GM19238 (cell line): ENCODE measurements at regions not wholly inside any gene's neighbourhood (a gene's known extent, or its start where the extent isn't known, plus 50 kb on each side); places are given as distances from the start of the nearest gene placed in this dataset.
"Not testable (repeated sequence)": the region's sequence is repeated elsewhere in the genome, so short reads cannot be mapped to it uniquely, and the experiment has no call there.

Experiments used
- DNase-seq: peaks from one replicate; pipeline ENCODE4 v3.0.0; 2011; ENCODE audit warnings: low spot score; ENCODE audit not compliant: insufficient read length

DNA sequence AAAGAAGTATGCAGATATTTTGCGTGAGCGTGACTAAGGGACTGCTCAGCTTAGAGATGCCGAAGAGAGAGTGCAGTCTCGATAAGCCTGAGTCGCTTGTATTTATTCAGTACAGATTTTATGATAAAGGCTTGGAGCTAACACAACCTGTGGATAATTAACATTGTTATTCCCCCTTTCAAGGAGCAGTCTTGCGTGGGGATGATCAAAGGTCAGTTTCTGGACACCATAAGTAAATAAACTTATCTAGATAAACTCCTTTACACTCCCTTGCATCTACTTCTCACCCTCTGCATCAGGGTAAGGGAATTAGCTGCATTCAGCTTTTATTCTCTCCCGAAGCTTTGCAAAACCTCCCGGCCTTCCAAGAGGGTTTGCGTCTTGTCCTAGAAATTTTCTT is 357.8 kb upstream of the ST8SIA4 start:
- DNase-seq, result no peak

DNA sequence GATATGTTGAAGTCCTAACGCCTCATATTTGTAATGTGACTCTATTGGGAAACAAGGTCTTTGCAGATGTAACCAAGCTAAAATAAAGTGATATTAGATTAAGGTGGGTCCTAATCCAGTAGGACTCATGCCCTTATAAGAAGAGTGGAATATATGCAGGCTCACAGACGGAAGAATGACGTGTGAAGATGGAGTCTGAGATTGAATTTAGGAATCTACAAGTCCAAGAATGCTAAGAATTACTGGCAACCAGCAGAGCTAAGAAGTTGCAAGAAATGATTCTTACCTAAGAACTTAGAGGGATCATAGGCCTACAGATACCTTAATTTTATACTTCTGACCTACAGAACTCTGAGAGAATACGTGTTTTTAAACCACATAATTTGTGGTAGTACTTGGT is 350.0 kb upstream of the ST8SIA4 start:
- DNase-seq, result no peak

DNA sequence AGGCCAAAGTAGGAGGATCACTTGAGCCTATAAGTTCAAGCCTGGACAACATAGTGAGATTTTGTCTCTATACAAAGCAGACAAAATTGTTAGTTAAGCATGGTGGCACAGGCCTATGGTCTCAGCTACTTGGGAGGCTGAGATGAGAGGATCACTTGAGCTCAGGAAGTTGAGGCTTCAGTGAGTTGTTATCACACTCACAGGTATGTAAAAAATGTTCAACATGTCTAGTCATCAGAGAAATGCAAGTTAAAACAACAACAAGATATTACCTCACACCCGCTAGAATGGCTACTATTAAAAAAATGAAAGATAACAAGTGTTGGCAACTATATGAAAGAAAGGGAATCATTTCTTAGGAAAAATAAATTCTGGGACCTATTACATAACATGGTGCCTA is 341.5 kb upstream of the ST8SIA4 start:
- no peak for DNase-seq

DNA sequence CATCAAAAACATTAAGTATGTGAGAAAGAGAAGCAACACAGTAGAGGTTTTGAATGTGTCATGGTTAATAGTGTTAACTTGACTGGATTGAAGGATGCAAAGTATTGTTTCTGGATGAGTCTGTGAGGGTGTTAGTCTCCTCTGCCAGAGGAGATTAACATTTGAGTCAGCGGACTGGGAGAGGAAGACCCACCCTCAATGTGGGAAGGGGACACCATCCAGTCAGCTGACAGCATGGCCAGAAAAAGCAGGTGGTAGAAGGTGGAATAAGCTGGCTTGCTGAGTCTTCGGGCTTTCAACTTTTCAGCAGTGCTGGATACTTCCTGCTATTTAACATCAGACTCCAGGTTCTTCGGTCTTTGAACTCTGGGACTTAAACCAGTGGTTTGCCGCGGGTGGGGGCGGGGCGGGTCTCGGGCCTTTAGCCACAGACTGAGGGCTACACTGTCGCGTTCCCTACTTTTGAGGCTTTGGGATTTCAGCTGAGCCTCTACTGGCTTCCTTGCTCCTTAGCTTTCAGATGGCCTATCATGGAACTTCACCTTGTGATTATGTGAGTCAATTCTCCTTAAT is 309.9 kb upstream of the ST8SIA4 start:
- DNase-seq, result no peak

DNA sequence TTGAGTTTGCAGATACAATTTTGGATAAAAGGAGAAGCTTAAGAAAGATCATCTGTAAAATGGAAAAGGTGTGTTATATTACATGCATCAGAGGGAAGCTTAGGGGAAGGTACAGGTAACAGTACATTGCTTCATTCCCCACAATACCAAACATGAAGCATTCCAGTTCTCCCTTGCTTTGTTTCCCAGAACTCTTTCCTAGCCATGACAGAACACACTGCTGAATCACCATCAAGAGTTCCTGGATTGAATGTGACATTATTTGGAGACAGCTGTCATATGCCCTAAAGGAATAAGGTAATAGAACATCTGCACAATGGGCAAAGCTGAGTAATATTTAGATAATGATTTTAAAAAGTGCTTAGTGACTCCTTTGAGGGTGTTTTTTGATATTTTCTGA is 303.5 kb upstream of the ST8SIA4 start:
- no peak for DNase-seq

DNA sequence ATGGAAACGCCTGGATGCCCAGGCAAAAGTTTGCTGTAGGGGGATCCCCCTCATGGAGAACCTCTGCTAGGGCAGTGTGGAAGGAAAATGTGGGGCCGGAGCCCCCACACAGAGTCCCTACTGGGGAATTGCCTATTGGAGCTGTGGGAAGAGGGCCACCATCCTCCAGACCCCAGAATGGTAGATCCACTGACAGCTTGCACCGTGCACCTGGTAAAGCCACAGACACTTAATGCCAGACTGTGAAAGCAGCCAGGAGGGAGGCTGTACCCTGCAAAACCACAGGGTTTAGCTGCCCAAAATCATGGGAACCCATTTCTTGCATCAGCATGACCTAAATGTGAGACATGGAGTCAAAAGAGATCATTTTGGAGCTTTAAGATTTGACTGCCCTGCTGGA is 302.0 kb upstream of the ST8SIA4 start:
- not testable (repeated sequence) for DNase-seq

DNA sequence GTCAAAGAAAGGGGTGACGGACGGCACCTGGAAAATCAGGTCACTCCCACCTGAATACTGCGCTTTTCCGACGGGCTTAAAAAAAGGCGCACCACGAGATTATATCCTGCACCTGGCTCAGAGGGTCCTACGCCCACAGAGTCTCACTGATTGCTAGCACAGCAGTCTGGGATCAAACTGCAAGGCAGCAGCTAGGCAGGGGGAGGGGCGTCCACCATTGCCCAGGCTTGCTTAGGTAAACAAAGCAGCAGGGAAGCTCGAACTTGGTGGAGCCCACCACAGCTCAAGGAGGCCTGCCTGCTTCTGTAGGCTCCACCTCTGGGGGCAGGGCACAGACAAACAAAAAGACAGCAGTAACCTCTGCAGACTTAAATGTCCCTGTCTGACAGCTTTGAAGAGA is 277.3 kb upstream of the ST8SIA4 start:
- DNase-seq, result not testable (repeated sequence)

DNA sequence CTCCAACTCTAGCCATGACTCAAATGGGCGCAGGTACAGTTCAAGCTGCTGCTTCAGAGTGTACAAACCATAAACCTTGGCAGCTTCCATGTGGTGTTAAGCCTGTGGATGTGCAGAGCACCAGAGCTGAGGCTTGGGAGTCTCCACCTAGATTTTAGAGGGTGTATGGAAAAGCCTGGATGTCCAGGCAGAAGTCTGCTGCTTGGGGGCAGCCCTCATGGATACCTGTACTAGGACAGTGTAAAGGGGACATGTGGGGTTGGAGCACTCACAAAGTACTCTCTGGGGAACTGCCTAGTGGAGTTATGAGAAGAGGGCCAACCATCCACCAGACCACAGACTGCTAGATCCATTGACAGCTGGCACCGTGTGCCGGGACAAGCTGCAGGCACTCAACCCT is 273.5 kb upstream of the ST8SIA4 start:
- no peak for DNase-seq

DNA sequence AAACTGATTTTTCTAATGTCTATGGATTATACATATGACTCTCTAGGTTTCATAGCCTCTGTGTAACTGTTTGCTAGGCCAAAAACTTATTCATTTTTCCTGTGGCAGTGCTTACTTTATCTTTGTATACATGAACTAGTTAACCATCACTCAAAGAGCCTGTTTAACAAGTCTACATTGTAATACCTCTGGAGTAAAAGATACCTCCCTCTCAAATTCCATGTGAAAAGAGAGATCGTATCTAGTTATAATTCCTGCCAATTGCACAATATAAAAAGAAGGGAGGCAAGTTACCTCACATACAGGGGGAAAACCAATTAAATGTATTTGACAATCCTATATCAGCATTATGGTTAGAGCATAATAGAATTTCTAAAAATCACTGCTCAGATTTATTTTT is 271.9 kb upstream of the ST8SIA4 start:
- no peak for DNase-seq

DNA sequence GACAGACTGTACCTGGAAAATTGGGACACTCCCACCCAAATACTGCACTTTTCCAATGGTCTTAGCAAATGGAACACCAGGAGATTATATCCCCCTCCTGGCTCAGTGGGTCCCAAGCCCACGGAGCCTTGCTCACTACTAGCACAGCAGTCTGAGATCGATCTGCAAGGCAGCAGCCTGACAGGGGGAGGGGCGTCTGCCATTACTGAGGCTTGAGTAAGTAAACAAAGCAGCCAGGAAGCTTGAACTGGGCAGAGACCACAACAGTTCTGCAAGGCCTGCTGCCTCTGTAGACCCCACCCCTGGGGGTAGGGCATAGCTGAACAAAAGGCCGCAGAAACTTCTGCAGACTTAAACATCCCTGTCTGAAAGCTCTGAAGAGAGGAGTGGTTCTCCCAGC is 260.0 kb upstream of the ST8SIA4 start:
- DNase-seq, result no peak

DNA sequence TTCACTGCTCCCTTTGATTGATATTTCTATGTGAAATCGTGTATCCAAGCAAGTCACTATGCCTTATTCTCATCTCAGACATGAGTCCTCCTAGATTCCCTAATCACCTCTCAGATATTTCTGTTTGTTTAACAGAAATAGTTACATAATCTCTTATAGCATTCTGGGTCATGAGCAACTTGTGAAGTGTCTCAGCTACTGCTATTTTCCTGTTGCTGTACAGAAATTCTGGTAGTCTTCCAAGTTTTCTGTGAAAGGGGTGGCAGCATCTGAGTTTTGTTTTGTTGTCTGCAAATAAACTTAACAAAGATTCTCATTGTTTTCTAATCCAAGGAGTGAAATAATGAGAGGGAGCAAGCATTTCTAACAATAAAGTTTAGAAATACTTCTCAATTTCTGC is 256.9 kb upstream of the ST8SIA4 start:
- DNase-seq, result no peak

DNA sequence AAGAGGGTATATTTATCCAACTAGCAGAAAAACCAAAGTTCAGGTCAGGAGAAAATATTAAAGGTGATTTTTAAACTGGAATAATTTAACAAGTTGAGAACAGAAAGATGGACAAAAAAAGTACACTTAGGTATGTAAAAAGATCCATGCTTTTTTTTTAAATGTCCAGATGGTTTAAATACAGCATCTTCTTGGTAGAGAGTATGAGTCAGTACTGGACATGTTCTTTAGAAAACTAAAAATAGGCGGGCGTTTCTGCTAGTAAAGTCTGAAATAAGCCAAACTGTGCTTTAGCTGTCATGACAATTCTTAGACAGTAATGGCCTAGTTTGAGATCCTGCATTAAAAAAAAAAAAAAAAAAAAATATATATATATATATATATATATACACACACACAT is 255.9 kb upstream of the ST8SIA4 start:
- DNase-seq, result no peak

DNA sequence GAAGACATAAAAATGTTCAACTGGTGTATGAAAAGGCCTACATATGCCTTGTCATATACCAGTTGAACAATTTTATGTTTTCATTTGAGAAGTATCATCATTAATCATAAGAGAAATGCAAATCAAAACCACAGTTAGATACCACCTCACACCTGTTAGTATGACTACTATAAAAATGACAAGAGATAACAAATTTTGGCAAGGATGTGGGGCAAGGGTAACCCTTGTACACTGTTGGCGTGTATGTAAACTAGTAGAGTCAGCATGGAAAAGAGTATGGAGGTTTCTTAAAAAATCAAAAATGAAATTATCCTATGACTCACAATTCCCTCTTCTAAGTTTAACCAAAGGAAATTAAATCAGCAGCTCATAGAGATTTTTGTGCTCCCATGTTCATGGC is 250.4 kb upstream of the ST8SIA4 start:
- DNase-seq, result no peak

DNA sequence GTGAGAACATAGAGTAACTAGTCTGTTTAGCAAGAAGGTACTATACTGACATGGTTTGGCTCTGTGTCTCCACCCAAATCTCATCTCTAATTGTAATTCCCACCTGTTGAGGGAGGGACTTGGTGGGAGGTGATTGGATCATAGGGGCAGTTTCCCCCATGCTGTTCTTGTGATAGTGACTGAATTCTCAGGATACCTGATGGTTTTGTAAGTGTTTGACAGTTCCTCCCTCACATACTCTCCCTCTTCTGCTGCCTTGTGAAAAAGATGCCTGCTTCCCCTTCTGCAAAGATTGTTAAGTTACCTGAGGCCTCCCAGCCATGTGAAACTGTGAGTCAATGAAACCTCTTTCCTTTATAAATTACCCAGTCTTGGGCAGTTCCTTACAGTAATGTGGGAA is 240.4 kb upstream of the ST8SIA4 start:
- DNase-seq, result no peak

DNA sequence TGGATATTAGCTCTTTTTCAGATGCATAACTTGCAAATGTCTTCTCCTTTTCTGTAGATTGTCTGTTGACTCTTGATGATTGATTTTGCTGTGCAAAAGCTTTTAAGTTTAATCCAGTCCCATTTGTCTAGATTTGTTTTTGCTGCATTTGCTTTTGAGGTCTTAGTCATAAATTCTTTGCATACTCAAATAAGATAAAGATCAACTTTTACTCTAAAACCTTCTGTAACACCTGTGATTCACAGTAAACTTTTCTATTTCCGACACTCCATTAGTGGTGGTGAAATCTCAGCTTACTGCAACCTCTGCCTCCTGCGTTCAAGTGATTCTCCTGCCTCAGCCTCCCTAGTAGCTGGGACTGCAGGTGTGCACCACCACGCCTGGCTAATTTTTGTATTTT is 239.0 kb upstream of the ST8SIA4 start:
- DNase-seq, result no peak

DNA sequence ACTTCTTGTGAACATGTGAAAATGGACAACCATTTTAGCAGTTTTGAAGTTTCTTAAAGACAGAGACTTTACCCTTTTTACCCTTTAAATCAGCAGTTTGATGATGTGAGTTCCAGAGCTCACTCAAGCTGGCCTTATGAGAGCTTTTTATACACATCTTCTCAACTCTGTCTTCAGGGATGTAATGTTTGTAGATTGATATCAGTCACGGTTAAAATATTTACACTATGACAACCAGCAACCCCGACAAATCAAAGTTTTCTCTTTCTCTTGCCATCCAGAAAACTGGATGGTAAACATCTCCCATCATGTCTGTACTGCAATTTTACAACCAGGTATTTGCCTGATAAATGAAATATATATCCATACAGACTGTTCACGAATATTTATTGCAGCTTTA is 233.4 kb upstream of the ST8SIA4 start:
- DNase-seq, result no peak

DNA sequence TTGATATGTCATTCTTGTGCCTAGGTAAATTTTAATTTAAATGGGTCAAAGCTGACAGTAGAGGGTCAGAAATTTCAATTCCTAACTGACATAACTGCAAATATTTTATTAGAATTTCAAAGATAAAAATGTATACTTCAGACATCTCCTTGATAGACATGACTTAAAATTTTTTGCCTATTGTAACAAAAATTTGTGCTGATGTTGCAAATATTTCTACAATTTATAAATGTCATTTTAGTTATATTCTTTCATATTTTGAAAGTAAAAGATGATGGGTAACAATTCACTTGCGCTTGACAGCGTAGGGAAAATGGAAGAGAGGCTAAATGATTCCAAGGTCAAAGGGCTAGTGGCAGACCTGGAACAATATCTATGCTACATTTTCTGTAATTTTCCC is 220.3 kb upstream of the ST8SIA4 start:
- no peak for DNase-seq

DNA sequence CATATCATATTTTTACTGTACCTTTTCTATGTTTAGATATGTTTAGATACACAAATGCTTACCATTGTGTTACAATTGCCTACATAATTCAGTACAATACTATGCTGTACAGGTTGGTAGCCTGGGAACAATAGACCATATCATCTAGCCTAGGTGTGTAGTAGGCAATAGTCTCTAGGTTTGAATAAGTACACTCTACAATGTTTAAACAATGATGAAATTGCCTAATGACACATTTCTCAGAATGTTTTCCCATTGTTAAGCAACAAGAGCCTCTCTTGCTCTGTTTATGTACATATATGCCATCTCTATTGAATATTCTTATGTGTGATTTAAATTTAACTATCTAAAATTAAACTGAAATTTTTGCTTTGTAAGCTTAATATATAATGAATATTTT is 209.6 kb upstream of the ST8SIA4 start:
- no peak for DNase-seq

DNA sequence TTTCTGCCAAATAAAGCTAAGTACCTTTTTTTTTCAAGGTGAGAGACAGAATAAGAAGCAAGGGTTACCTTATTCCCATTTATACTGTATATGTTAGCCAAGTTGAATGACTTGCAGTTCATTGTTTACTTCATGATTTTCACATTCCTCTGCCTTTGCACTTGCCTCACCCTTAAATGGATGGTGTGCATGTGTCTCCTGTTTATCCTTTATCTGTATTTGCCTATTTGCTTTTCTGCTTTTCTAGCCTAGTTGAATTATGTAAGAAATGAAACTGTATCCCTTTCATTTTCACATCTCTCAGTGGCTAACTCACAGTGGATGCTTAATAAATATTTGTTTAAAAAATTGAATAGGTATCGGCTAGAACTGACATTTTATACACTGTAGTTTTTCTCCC is 200.8 kb upstream of the ST8SIA4 start:
- no peak for DNase-seq

DNA sequence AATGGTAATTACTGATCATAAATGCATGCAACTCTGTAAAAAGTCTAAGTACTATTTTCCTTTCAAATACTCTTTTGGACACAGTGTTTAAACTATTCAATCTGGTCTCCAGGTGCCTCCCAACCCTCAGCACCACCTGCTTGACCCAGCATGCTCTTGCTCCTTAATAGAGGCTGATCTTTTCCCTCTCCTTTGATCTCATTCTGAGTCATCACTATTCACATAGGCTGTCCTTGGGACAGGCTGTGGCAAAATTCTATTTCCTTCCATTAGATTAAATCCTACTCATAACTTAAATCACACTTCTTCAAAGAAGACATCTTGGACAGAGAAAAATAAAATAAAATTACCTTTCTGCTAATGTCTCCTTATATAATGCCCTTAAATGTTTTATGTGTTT is 199.4 kb upstream of the ST8SIA4 start:
- no peak for DNase-seq

DNA sequence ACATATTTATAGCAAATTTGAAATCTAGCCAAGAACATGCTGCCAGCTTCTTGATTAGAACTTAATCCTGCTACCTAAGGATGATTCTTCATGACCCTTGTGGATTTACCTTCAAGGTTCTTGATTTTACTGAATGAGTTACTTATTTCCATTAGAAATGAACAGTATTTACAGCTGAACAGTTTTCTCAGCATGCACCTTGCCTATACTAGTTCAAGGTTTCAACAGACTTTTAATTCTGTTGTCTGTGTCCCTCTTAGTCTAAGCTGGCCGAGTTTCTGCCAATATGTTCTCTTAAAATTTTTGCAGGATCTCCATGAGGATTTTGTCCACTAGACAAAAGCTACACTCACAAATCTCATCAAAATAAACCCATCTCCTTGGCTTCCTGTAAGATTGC is 188.8 kb upstream of the ST8SIA4 start:
- no peak for DNase-seq

DNA sequence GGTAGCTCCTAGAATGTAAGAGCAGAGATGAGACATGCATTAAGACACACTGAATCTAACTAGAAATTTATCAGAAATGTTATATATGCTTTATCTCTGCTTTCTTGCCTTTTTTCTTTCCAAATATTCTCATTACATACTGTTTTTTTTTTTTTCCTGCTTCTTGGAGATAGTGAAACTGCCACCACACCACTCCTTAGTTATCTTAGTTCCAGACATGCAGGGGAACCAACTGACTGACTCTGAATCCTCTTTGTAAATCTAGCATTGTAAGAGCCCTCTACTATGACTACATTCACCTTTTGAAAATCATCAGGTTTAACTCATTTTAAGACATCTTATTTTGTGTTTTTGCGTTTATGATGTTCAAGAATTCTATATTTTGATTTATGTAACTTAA is 181.3 kb upstream of the ST8SIA4 start:
- no peak for DNase-seq

DNA sequence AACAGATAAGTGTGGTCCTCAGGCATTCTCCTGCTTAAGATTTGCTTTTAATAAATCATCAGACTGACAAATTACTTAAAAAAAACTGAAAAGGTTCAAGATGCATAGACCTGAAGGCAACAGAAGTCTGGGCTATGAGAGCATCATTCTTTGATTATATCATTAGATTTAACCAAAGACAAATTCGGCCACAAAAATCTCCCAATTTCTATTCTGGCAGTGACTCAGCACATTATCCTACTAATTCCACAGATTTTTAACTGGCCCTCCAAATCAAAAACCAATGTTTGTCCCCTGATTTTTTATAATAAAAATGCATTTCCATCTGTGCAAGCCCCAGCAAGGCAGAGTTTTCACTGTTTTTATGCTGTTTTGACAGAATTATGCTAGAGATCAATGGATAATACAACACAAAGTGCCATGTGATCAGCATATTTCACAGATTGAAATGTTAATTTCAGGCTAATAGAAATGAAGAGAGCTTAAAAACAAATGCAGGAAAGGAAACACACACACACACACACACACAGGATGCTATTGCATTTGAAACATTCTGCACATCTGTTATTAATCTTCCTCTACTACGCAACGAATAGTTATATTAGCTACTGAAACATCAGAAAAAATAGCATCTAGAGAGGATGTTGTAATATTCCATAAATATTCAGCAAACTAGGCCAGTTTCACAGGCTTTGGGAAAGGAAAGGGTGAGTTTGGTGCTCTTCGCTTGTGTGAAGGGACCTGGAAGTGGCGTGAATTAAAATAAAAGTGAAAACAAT is 177.6 kb upstream of the ST8SIA4 start:
- DNase-seq, result no peak

DNA sequence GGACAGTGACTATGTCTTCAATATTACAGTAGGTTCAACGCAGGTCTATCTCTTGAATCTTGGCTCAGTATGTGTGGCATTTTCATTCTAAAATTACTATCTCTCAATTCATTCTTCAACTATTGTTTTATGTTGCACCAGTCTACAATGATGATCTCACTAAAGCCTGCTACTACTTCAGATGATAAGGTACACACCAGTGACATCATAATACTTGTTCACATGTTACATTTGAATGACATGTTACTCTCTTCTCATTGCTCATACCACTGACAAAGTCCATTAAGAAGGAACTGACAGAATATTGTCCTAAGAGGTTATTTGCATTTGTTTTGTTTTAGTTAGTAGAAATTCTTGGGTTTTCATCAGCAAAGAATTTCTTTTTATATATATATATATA is 165.2 kb upstream of the ST8SIA4 start:
- no peak for DNase-seq
